Type B pancreatic cell (in vitro differentiated cells): ENCODE measurements at regions not wholly inside any gene's neighbourhood (a gene's known extent, or its start where the extent isn't known, plus 50 kb on each side); places are given as distances from the start of the nearest gene placed in this dataset.

ENCODE experiments used
- DNase-seq: peaks from one replicate; pipeline ENCODE4 v3.0.0; 2021; ENCODE audit warnings: mixed read lengths; ENCODE audit not compliant: unreplicated experiment; ENCODE audit errors: extremely low spot score
- H3K27ac Mint-ChIP-seq: 2 replicates; pipeline ENCODE4 v1.8.0; 2021; ENCODE audit warnings: mild to moderate bottlenecking, mixed read lengths
- H3K27me3 Mint-ChIP-seq: 2 replicates; pipeline ENCODE4 v1.8.0; 2021; ENCODE audit warnings: mixed read lengths
- H3K36me3 Mint-ChIP-seq: 2 replicates; pipeline ENCODE4 v1.8.0; 2021; ENCODE audit warnings: mixed read lengths
- H3K4me1 Mint-ChIP-seq: one replicate; pipeline ENCODE4 v1.8.0; 2021; ENCODE audit warnings: mixed read lengths; ENCODE audit not compliant: unreplicated experiment
- H3K4me3 Mint-ChIP-seq: 2 replicates; pipeline ENCODE4 v1.8.0; 2021; ENCODE audit warnings: mild to moderate bottlenecking, mixed read lengths
- H3K9me3 Mint-ChIP-seq: 2 replicates; pipeline ENCODE4 v1.8.0; 2021; ENCODE audit warnings: mixed read lengths
- CTCF ChIP-seq: fragments of 200-600 bp; sonication (generic); conservative IDR thresholded peaks from 2 replicates; pipeline ENCODE4 v1.5.0; 2021; ENCODE audit warnings: antibody characterized with exemption, mild to moderate bottlenecking

- peaks cover 14% of the 10 kb centered on the region for H3K4me1 Mint-ChIP-seq
- H3K27me3 Mint-ChIP-seq = peaks cover 79% of the 10 kb centered on the region
- peaks cover 6% of the 10 kb centered on the region for H3K9me3 Mint-ChIP-seq
- no peak for TF ChIP-seq CTCF
- H3K27ac Mint-ChIP-seq = peak overlapping the region; percentile 80
- no peaks in the 10 kb centered on the region for H3K36me3 Mint-ChIP-seq
- no peak for DNase-seq
- peak overlapping the region; percentile 82 for H3K4me3 Mint-ChIP-seq
Measured at GRCh38 chr10:100655760-100656421, 89.5 kb upstream of the PAX2 start.

DNA sequence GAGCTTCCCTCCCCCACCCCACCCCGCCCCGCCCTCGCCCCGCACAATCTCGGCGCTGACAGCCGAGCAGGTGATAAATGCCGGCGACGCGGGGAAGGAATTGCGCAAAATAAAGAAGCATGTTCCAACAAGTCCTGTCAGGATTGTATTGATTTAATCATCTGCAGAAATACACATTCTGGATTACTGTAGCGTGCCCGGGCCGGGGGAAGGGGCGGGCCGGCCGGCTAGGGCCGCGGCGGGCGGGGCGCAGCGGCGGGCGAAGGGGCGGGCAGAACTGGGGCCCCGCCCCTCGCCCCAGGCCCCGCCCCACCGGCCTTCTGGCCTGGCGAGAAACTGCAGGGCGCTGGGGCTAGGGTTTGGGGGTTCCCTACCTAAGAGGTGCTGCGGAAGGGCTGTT is 88.9 kb upstream of the PAX2 start:
- Mint-ChIP-seq H3K27me3 (peaks cover 85% of the 10 kb centered on the region), H3K4me1 (peaks cover 14% of the 10 kb centered on the region), H3K9me3 (peaks cover 6% of the 10 kb centered on the region), H3K36me3 (no peaks in the 10 kb centered on the region), H3K4me3 (no peak overlapping the region), H3K27ac (no peak overlapping the region)
- no peak for TF ChIP-seq CTCF
- DNase-seq = no peak

GRCh38 chr10:100658269-100658668 is 87.1 kb upstream of the PAX2 start:
- H3K4me3 Mint-ChIP-seq = no peak overlapping the region
- TF ChIP-seq CTCF = no peak
- peaks cover 89% of the 10 kb centered on the region for H3K27me3 Mint-ChIP-seq
- peaks cover 14% of the 10 kb centered on the region for H3K4me1 Mint-ChIP-seq
- no peaks in the 10 kb centered on the region for H3K36me3 Mint-ChIP-seq
- no peak for DNase-seq
- no peaks in the 10 kb centered on the region for H3K9me3 Mint-ChIP-seq
- H3K27ac Mint-ChIP-seq = no peak overlapping the region

DNA sequence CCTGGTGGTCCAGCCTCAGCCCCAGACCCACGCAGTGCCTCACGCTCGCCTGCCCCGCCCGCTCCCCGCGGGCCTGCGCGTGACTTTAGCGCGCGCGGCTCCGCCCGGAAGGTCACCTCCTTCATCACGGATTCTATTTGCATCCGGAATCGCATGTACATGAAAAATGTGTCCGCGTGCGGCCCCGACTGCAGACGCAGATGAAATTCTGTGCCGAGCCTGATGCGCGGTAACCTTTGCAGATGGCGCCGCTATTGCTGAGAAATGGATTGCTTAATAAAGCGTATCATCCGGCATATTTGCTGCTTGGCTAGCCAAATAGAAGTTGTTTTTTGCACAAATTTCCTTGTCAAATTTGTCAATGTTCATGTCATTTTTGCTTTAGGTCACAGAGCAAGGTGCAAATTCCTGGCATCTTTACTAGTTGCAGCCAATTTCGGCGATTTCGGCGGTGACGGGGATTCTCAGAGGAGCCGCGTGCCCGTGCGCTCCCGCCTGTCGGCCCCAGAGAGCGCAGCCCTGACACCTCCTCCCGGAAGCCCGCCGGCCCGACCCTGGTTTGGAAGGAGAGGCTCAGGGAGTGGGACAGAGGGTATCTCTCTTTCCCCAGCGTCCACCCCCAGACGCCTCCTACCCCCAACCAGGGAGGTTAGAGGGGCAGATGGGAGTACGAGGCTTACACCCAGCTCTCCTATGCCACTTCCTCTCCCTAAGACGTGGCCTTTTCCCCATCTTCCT is 85.9 kb upstream of the PAX2 start:
- no peaks in the 10 kb centered on the region for H3K36me3 Mint-ChIP-seq
- H3K4me3 Mint-ChIP-seq = peak overlapping the region; percentile 45
- H3K27me3 Mint-ChIP-seq = peaks cover 92% of the 10 kb centered on the region
- DNase-seq = no peak
- peak overlapping the region; percentile 61 for H3K27ac Mint-ChIP-seq
- TF ChIP-seq CTCF = no peak
- H3K4me1 Mint-ChIP-seq = peaks cover 6% of the 10 kb centered on the region
- no peaks in the 10 kb centered on the region for H3K9me3 Mint-ChIP-seq

- TF ChIP-seq CTCF = no peak
- Mint-ChIP-seq H3K27me3 (peaks cover 92% of the 10 kb centered on the region), H3K4me3 (no peak overlapping the region), H3K27ac (no peak overlapping the region), H3K36me3 (no peaks in the 10 kb centered on the region), H3K9me3 (no peaks in the 10 kb centered on the region), H3K4me1 (peaks cover 3% of the 10 kb centered on the region)
- no peak for DNase-seq
Measured at GRCh38 chr10:100660365-100660764, 85.0 kb upstream of the PAX2 start.
